IMR-90 (cell line): ENCODE measurements at regions not wholly inside any gene's neighbourhood (a gene's known extent, or its start where the extent isn't known, plus 50 kb on each side); places are given as distances from the start of the nearest gene placed in this dataset.
"Not testable (repeated sequence)": the region's sequence is repeated elsewhere in the genome, so short reads cannot be mapped to it uniquely, and the experiment has no call there.

Experiments
- CEBPB ChIP-seq: IDR thresholded peaks from 2 replicates; pipeline ENCODE4 v1.6.1; 2012; ENCODE audit warnings: low read depth, low read length, improper control_type of control experiment
- CHD1 ChIP-seq: IDR thresholded peaks from 2 replicates; pipeline ENCODE4 v1.6.1; 2012; ENCODE audit warnings: low read depth, low read length, improper control_type of control experiment
- CTCF ChIP-seq: conservative IDR thresholded peaks from 2 replicates; pipeline ENCODE4 v1.5.1; 2012; ENCODE audit warnings: mild to moderate bottlenecking, low read depth, low read length, improper control_type of control experiment
- FOS ChIP-seq: fragments of 150-350 bp; IDR thresholded peaks from 2 replicates; pipeline ENCODE4 v1.6.1; 2016; ENCODE audit warnings: low read depth, low read length
- MAFK ChIP-seq: IDR thresholded peaks from 2 replicates; pipeline ENCODE4 v1.6.1; 2012; ENCODE audit warnings: low read depth, low read length, improper control_type of control experiment
- POLR2A ChIP-seq: IDR thresholded peaks from 2 replicates; pipeline ENCODE4 v1.6.1; 2012; ENCODE audit warnings: mild to moderate bottlenecking, low read depth, low read length
- RCOR1 ChIP-seq: IDR thresholded peaks from 2 replicates; pipeline ENCODE4 v1.6.1; 2012; ENCODE audit warnings: mild to moderate bottlenecking, low read length, improper control_type of control experiment; ENCODE audit not compliant: insufficient replicate concordance
- SMC3 ChIP-seq: fragments of 150-350 bp; IDR thresholded peaks from 2 replicates; pipeline ENCODE4 v1.6.1; 2016; ENCODE audit warnings: low read depth, mild to moderate bottlenecking, antibody characterized with exemption, low read length, moderate library complexity
- USF2 ChIP-seq: fragments of 150-350 bp; IDR thresholded peaks from 2 replicates; pipeline ENCODE4 v1.6.1; 2017; ENCODE audit warnings: mild to moderate bottlenecking, antibody characterized with exemption, low read length, low read depth

GRCh38 chr3:33970180-33970579 lies 171.8 kb downstream of the PDCD6IP start:
- TF ChIP-seq USF2, CTCF, CEBPB, POLR2A, FOS, SMC3, MAFK, CHD1, RCOR1: not testable (repeated sequence)
